Mucosa of descending colon (tissue), 3 donors: ENCODE measurements at regions not wholly inside any gene's neighbourhood (a gene's known extent, or its start where the extent isn't known, plus 50 kb on each side); places are given as distances from the start of the nearest gene placed in this dataset.
A peak's percentile ranks its signal among the peaks of the same experiment; 100 is the strongest.

ENCODE experiments used
- ATAC-seq: fragments of 200-7000 bp; cut with Tn5 transposase; one replicate; pipeline ENCODE4 v1.9.1; 2020; ENCODE audit warnings: mild to moderate bottlenecking, moderate library complexity
- DNase-seq, 3 donors: peaks; one replicate each; pipeline ENCODE4 v3.0.0-alpha.2; 2020
- H3K36me3 ChIP-seq: fragments of 200-600 bp; one replicate; pipeline ENCODE4 v1.8.0; 2021; ENCODE audit warnings: low read depth, mild to moderate bottlenecking
- H3K4me1 ChIP-seq: fragments of 200-600 bp; one replicate; pipeline ENCODE4 v1.8.0; 2021; ENCODE audit warnings: low read depth, mild to moderate bottlenecking
- H3K4me3 ChIP-seq: fragments of 200-600 bp; one replicate; pipeline ENCODE4 v1.8.0; 2021; ENCODE audit warnings: mild to moderate bottlenecking
- H3K9me3 ChIP-seq: fragments of 200-600 bp; one replicate; pipeline ENCODE4 v1.8.0; 2021; ENCODE audit warnings: mild to moderate bottlenecking
- CTCF ChIP-seq: fragments of 200-600 bp; IDR thresholded peaks from one replicate; pipeline ENCODE4 v1.8.0; 2022; ENCODE audit warnings: antibody characterized with exemption, mild to moderate bottlenecking
- intact Hi-C, 2 donors: fragments of 100-400 bp; cut with DNase I in 1 of 2; cut with micrococcal nuclease in 1 of 2; formaldehyde crosslinking; loops; one replicate each; pipeline versions ENCODE4 v1.11.0 to v1.11.1; 2022; cut with DNase I, micrococcal nuclease
- donor health status: DM: no; HTN: no; CAD: no; lungs with moderate emphysema.
- donor health status: DM: no; HTN: no; CAD: no.
- donor health status: DM: no; HTN: yes; CAD: no.

DNA sequence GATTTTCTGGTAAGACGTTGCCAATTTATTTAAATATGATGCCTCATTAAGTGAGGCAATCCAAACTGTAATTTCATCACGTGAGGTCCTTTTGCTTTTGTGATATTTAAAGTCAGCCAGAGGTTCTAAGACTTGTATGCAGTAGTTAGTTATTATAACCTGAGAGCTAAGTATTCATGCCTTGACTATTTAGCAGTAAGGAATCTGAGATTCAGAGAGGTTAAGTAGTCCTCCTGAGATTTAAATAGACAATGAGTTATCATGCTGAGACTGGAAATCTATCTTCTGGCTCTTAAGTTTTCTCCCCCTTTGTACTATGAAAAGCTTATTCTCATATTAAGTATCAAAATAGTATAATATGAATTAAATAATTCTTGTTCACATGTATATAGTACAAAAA, 158.0 kb downstream of the UTRN start:
- H3K4me3 ChIP-seq: no peak overlapping the region
- H3K9me3 ChIP-seq: peaks cover 11% of the 10 kb centered on the region
- no peak for DNase-seq
- no peak for ATAC-seq
- TF ChIP-seq CTCF: no peak
- no peaks in the 10 kb centered on the region for H3K4me1 ChIP-seq
- intact Hi-C loops: no loop called here
- no peaks in the 10 kb centered on the region for H3K36me3 ChIP-seq

GRCh38 chr6:144447472-144447871, 162.3 kb downstream of the UTRN start:
- H3K4me1 ChIP-seq: no peaks in the 10 kb centered on the region
- intact Hi-C loops: no loop called here
- no peak for TF ChIP-seq CTCF

DNA sequence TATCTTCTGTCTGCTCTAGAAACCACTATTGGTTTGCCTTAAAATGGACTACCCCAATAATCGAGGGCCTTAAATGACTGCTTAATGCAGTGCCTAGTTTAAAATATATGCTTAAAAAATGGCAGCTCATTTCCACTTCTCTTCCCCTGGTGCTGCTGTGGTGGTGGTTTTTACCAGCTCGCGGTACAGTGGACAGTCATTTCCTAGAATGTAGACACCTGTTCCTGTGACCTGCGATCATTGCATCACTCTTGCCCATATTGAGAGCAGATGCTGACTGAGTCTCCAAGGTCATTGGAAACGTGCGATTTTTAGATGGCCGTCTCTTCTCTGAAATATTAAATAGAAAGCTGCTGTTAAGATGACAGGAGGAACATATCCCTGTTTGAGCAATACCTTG, 164.1 kb downstream of the UTRN start:
- ATAC-seq: no peak
- Histone ChIP-seq H3K4me3 (no peak overlapping the region), H3K36me3 (no peaks in the 10 kb centered on the region), H3K4me1 (no peaks in the 10 kb centered on the region), H3K9me3 (no peaks in the 10 kb centered on the region)
- TF ChIP-seq CTCF: no peak
- intact Hi-C loops: no loop called here
- no peak for DNase-seq

More at GRCh38 chr6:144447472-144447871, 162.3 kb downstream of the UTRN start:
- ATAC-seq (no peak), DNase-seq (no peak)
- H3K4me3 ChIP-seq: no peak overlapping the region
- no peaks in the 10 kb centered on the region for H3K9me3 ChIP-seq
- H3K36me3 ChIP-seq: no peaks in the 10 kb centered on the region

- TF ChIP-seq CTCF: no peak
- H3K4me1 ChIP-seq: no peaks in the 10 kb centered on the region
- no peaks in the 10 kb centered on the region for H3K36me3 ChIP-seq
- intact Hi-C loops: no loop called here
- no peak for ATAC-seq
- no peak for DNase-seq
- no peak overlapping the region for H3K4me3 ChIP-seq
- no peaks in the 10 kb centered on the region for H3K9me3 ChIP-seq
Observed at GRCh38 chr6:144449911-144450597, 164.9 kb downstream of the UTRN start.

- ATAC-seq: peak; percentile 34
- intact Hi-C loops: no loop called here
- no peaks in the 10 kb centered on the region for H3K9me3 ChIP-seq
- no peak for DNase-seq
- H3K4me1 ChIP-seq: no peaks in the 10 kb centered on the region
- no peaks in the 10 kb centered on the region for H3K36me3 ChIP-seq
- no peak for TF ChIP-seq CTCF
- no peak overlapping the region for H3K4me3 ChIP-seq
Observed at GRCh38 chr6:144460327-144461095, 175.4 kb downstream of the UTRN start.
